Karpas-422 (cell line): ENCODE measurements at regions not wholly inside any gene's neighbourhood (a gene's known extent, or its start where the extent isn't known, plus 50 kb on each side); places are given as distances from the start of the nearest gene placed in this dataset.

ENCODE experiments used
- DNase-seq: peaks from one replicate; pipeline ENCODE4 v3.0.0-alpha.2; 2015
- H2AFZ ChIP-seq: fragments of 200-600 bp; sonication (generic); 2 replicates; pipeline ENCODE4 v1.6.1; 2014; ENCODE audit warnings: antibody characterized with exemption, low read length, mixed read lengths
- H3K27ac ChIP-seq: fragments of 200-600 bp; sonication (generic); 2 replicates; pipeline ENCODE4 v1.5.1; 2014; ENCODE audit warnings: mild to moderate bottlenecking, low read length, moderate library complexity
- H3K27me3 ChIP-seq: fragments of 200-600 bp; sonication (generic); 2 replicates; pipeline ENCODE4 v1.6.1; 2014; ENCODE audit warnings: low read length, mixed read lengths
- H3K36me3 ChIP-seq: fragments of 200-600 bp; sonication (generic); 2 replicates; pipeline ENCODE4 v1.6.1; 2014; ENCODE audit warnings: low read length, mixed read lengths; ENCODE audit not compliant: insufficient read depth
- H3K4me1 ChIP-seq: fragments of 200-600 bp; sonication (generic); 2 replicates; pipeline ENCODE4 v1.6.1; 2014; ENCODE audit warnings: mild to moderate bottlenecking, low read length, mixed read lengths
- H3K4me2 ChIP-seq: fragments of 200-600 bp; sonication (generic); 2 replicates; pipeline ENCODE4 v1.6.1; 2014; ENCODE audit warnings: low read length, low read depth, mild to moderate bottlenecking; ENCODE audit not compliant: poor library complexity, severe bottlenecking
- H3K4me3 ChIP-seq: fragments of 200-600 bp; sonication (generic); 2 replicates; pipeline ENCODE4 v1.5.1; 2014; ENCODE audit warnings: mild to moderate bottlenecking, antibody characterized with exemption, low read length, mixed read lengths
- H3K79me2 ChIP-seq: fragments of 200-600 bp; sonication (generic); 2 replicates; pipeline ENCODE4 v1.6.1; 2014; ENCODE audit warnings: mild to moderate bottlenecking, low read length, mixed read lengths
- H3K9ac ChIP-seq: fragments of 200-600 bp; sonication (generic); 2 replicates; pipeline ENCODE4 v1.6.0; 2014; ENCODE audit warnings: low read length
- H3K9me2 ChIP-seq: fragments of 200-600 bp; sonication (generic), shearing (Covaris generic); replicated peaks from 2 replicates; pipeline ENCODE4 v1.6.0; 2014; ENCODE audit warnings: mild to moderate bottlenecking, low read length, moderate library complexity; ENCODE audit not compliant: insufficient read depth
- H3K9me3 ChIP-seq: fragments of 300-700, 200-600 bp; sonication (generic); 2 replicates; pipeline ENCODE4 v1.6.1; 2014; ENCODE audit warnings: low read length, mixed read lengths
- H4K20me1 ChIP-seq: fragments of 200-600 bp; sonication (generic); 2 replicates; pipeline ENCODE4 v1.6.1; 2014; ENCODE audit warnings: mild to moderate bottlenecking, antibody characterized with exemption, low read length, low read depth; ENCODE audit not compliant: insufficient read depth

DNA sequence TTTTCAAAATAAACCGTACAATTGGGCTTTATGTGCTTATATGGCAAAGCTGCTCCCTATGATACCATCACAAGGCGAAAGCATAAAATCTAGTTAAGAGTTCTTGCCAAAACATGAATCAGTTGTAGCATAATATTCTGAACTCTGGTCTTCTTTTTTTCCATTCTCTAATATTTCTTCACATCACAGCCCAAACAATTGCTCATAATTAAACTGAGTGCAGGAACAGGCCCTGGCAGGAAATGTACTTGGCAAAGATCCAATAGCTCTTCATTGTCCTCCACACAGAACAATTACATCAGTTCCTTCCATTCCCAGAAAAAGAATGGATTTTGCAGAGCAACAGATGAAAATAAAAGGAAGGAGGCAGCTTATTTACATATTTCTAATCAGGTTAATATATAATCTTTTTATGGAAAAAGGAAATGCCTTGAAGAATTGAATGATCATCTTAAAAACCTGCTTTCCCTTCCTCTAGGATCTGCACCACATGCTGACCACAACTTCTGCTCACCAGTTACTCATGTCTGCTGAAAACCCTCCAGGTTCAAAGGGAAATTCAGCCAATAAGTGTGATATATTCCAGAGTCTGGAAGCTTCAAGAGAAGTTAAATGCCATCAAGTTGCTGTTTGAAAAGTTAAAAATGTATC, 123.3 kb upstream of the COL21A1 start:
- Histone ChIP-seq H3K9me2 (no peaks in the 10 kb centered on the region), H3K27ac (no peak overlapping the region), H3K9ac (no peak overlapping the region), H3K36me3 (no peaks in the 10 kb centered on the region), H3K9me3 (no peaks in the 10 kb centered on the region), H3K27me3 (no peaks in the 10 kb centered on the region), H2AFZ (no peak overlapping the region), H3K79me2 (no peaks in the 10 kb centered on the region), H4K20me1 (no peaks in the 10 kb centered on the region), H3K4me1 (peaks cover 18% of the 10 kb centered on the region), H3K4me2 (peak overlapping the region; percentile 35), H3K4me3 (no peak overlapping the region)
- DNase-seq = peak; percentile 69

DNA sequence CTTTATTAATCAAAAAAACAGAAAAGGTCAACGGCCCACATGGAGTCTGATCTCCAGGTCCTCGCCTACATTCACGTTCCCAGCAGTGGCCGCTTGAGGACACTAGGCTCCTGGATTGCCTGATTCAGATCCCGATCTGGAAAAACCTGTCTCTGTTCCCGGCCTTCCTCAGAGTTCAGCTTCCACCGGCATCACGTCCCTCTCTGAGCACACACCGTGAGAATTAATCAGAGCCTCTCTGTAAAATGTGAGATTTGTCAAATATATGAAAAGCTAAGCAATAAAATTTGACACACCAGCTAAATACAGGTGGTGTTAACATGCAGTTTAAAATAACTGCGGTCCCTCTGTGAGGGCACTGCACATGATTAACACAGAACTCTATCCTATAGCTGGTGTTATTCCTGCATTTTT, 122.8 kb upstream of the COL21A1 start:
- H3K9me3 ChIP-seq = no peaks in the 10 kb centered on the region
- no peaks in the 10 kb centered on the region for H4K20me1 ChIP-seq
- no peak overlapping the region for H3K4me2 ChIP-seq
- no peak overlapping the region for H3K4me3 ChIP-seq
- no peaks in the 10 kb centered on the region for H3K36me3 ChIP-seq
- no peak overlapping the region for H2AFZ ChIP-seq
- H3K27me3 ChIP-seq = no peaks in the 10 kb centered on the region
- DNase-seq = no peak
- H3K79me2 ChIP-seq = no peaks in the 10 kb centered on the region
- H3K4me1 ChIP-seq = peaks cover 18% of the 10 kb centered on the region
- H3K9ac ChIP-seq = no peak overlapping the region
- no peak overlapping the region for H3K27ac ChIP-seq
- no peaks in the 10 kb centered on the region for H3K9me2 ChIP-seq

GRCh38 chr6:56368491-56368890, 121.1 kb upstream of the COL21A1 start:
- Histone ChIP-seq H3K9ac (no peak overlapping the region), H3K4me1 (peaks cover 18% of the 10 kb centered on the region), H3K79me2 (no peaks in the 10 kb centered on the region), H3K36me3 (no peaks in the 10 kb centered on the region), H2AFZ (no peak overlapping the region), H3K27ac (no peak overlapping the region), H3K9me3 (no peaks in the 10 kb centered on the region), H4K20me1 (no peaks in the 10 kb centered on the region), H3K27me3 (no peaks in the 10 kb centered on the region), H3K4me2 (no peak overlapping the region), H3K4me3 (no peak overlapping the region), H3K9me2 (no peaks in the 10 kb centered on the region)
- no peak for DNase-seq

GRCh38 chr6:56366141-56366852, 118.9 kb upstream of the COL21A1 start:
- peaks cover 16% of the 10 kb centered on the region for H3K4me1 ChIP-seq
- H2AFZ ChIP-seq = no peak overlapping the region
- no peak overlapping the region for H3K27ac ChIP-seq
- H3K27me3 ChIP-seq = no peaks in the 10 kb centered on the region
- DNase-seq = no peak
- no peak overlapping the region for H3K9ac ChIP-seq
- H4K20me1 ChIP-seq = no peaks in the 10 kb centered on the region
- H3K4me2 ChIP-seq = no peak overlapping the region
- H3K9me3 ChIP-seq = no peaks in the 10 kb centered on the region
- no peak overlapping the region for H3K4me3 ChIP-seq
- no peaks in the 10 kb centered on the region for H3K79me2 ChIP-seq
- no peaks in the 10 kb centered on the region for H3K9me2 ChIP-seq
- no peaks in the 10 kb centered on the region for H3K36me3 ChIP-seq

DNA sequence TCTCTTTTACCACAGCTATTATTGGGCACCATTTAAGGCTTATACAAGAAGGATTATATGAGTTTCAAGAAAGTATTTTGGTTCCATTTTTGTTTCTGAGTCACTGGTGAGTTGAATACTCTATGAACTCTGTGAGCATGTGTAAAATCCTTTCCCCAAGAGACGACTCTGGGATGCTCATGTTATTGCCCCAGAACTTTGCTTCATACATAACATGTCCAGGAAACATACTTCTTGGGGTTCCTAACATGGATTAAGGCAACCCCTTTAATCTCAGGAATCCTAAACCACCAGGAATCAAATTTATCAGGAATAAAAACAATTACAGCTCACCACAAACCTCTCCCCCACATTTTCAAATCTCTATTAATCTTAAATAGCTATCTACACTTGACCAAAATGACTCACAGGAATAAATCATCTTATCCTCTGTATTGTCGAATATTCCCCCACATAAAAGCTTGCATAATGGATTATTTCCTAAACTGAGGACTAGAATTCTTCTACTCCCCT, 117.5 kb upstream of the COL21A1 start:
- no peak for DNase-seq
- H4K20me1 ChIP-seq = no peaks in the 10 kb centered on the region
- no peaks in the 10 kb centered on the region for H3K36me3 ChIP-seq
- no peak overlapping the region for H3K4me3 ChIP-seq
- no peak overlapping the region for H3K27ac ChIP-seq
- H3K9me2 ChIP-seq = no peaks in the 10 kb centered on the region
- H3K4me2 ChIP-seq = no peak overlapping the region
- H3K27me3 ChIP-seq = no peaks in the 10 kb centered on the region
- peaks cover 3% of the 10 kb centered on the region; the same call in 1 of the 2 replicates for H3K4me1 ChIP-seq
- H3K79me2 ChIP-seq = no peaks in the 10 kb centered on the region
- H3K9me3 ChIP-seq = no peaks in the 10 kb centered on the region
- H3K9ac ChIP-seq = no peak overlapping the region
- H2AFZ ChIP-seq = no peak overlapping the region

GRCh38 chr6:56364431-56364826, 117.0 kb upstream of the COL21A1 start:
- no peaks in the 10 kb centered on the region for H3K9me3 ChIP-seq
- H3K4me1 ChIP-seq = peaks cover 3% of the 10 kb centered on the region; the same call in 1 of the 2 replicates
- no peaks in the 10 kb centered on the region for H3K79me2 ChIP-seq
- H4K20me1 ChIP-seq = no peaks in the 10 kb centered on the region
- H3K4me2 ChIP-seq = no peak overlapping the region
- no peak overlapping the region for H3K27ac ChIP-seq
- H3K36me3 ChIP-seq = no peaks in the 10 kb centered on the region
- no peak overlapping the region for H2AFZ ChIP-seq
- DNase-seq = no peak
- H3K9me2 ChIP-seq = no peaks in the 10 kb centered on the region
- H3K4me3 ChIP-seq = no peak overlapping the region
- H3K9ac ChIP-seq = no peak overlapping the region
- H3K27me3 ChIP-seq = no peaks in the 10 kb centered on the region

DNA sequence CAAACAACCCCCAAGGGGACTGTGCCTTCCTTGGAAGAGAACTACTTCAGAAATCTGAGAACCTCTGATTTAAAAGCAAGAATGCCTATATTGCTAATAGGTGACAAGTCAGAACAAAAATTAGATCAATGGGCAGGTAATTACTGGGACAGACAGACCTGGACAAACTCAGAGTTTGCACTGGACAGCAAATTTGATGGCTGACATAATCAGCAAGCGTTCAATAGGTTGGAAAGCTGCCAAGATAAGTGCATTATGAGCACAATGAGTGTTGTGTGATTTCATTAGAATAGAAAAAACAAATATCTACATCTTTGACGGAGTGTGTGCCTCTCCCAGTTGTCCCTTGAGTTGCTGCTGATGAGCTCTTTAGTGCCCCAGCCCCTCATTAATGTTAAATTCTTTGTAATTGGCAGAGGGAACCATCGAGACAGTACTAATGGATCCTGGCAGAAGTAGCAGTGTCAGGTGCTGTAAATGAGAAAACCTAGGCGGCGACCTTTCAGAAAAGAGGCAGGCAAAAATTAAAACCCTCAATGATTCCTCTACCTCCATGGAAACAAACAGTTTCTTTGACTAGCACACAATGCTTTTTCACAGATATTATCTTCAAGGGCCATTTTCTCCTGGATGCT, 116.5 kb upstream of the COL21A1 start:
- Histone ChIP-seq H3K36me3 (no peaks in the 10 kb centered on the region), H4K20me1 (no peaks in the 10 kb centered on the region), H2AFZ (no peak overlapping the region), H3K9me3 (no peaks in the 10 kb centered on the region), H3K9me2 (no peaks in the 10 kb centered on the region), H3K79me2 (no peaks in the 10 kb centered on the region), H3K4me2 (no peak overlapping the region), H3K27ac (no peak overlapping the region), H3K9ac (no peak overlapping the region), H3K4me1 (peaks cover 3% of the 10 kb centered on the region; the same call in 1 of the 2 replicates), H3K4me3 (no peak overlapping the region), H3K27me3 (no peaks in the 10 kb centered on the region)
- DNase-seq = no peak

DNA sequence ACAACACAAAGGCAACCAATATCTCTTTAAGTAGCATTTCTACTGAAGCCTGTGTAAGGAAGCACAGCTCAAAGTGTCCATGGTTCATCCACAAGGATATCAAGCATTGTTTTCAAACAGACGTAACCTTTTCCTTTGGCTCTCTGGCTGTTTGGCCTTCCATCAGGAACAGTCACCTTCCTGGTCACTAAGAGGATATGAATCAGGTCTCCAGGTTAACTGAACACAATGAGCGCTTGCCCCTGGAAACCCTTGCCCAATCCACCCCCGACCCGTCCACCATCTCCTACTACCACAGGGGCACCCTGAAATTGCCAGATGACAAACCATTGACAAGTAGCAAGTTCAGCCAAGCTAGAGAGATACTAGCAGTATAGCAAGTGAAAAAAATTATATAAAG, 114.4 kb upstream of the COL21A1 start:
- no peak overlapping the region for H3K4me2 ChIP-seq
- no peaks in the 10 kb centered on the region for H3K9me2 ChIP-seq
- H3K9me3 ChIP-seq = no peaks in the 10 kb centered on the region
- no peaks in the 10 kb centered on the region for H4K20me1 ChIP-seq
- DNase-seq = no peak
- H3K79me2 ChIP-seq = no peaks in the 10 kb centered on the region
- peaks cover 3% of the 10 kb centered on the region; the same call in 1 of the 2 replicates for H3K4me1 ChIP-seq
- no peak overlapping the region for H3K9ac ChIP-seq
- no peaks in the 10 kb centered on the region for H3K36me3 ChIP-seq
- no peak overlapping the region for H3K4me3 ChIP-seq
- no peak overlapping the region for H2AFZ ChIP-seq
- no peaks in the 10 kb centered on the region for H3K27me3 ChIP-seq
- H3K27ac ChIP-seq = no peak overlapping the region
